GM19463 (cell line): ENCODE measurements at regions not wholly inside any gene's neighbourhood (a gene's known extent, or its start where the extent isn't known, plus 50 kb on each side); places are given as distances from the start of the nearest gene placed in this dataset.
A peak's percentile ranks its signal among the peaks of the same experiment; 100 is the strongest.

ENCODE experiments used
- ATAC-seq: cut with Tn5 transposase; IDR thresholded peaks from one replicate; pipeline ENCODE4 v1.9.1; 2021; ENCODE audit warnings: mild to moderate bottlenecking, moderate library complexity; ENCODE audit not compliant: unreplicated experiment

DNA sequence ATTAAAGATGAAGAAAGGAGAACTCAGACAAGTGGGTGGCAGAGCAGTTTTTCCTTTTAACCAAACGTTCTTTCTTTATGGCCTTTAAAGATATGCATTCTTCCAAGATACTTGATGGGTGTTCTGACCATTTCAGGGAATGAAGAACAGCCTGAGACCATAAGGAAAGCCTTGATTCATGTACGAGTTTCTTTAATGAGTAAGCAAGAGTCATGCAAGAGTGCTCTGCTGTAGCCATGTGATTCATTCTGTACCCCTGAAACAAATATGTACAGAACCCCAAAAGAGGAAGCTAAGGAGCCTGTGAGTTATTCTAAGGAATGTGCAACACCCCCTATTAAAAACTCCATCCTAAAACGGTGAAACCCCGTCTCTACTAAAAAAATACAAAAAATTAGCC, 372.8 kb downstream of the MTX2 start:
- no peak for ATAC-seq

DNA sequence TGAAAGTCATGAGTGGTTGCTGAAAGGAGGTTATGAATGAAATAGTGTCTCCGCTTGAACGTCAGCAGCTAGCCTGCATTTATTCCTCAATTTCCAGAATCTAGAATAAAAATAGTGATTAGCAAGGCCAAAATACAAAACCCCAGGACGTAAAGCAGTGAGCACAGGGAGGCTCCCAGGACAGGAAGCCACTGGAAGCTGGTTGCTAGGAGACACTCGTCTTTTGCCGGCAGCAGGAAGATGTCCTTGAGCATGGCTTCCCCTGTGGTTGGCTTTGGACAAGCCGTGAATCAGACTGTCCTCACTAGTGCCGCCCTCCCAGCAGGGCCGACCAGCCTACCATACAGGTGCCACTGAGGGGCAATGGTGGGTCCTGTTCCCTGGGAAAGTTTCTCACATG, 374.4 kb downstream of the MTX2 start:
- ATAC-seq: no peak

GRCh38 chr2:176645494-176645893, 376.3 kb downstream of the MTX2 start:
- ATAC-seq: no peak

DNA sequence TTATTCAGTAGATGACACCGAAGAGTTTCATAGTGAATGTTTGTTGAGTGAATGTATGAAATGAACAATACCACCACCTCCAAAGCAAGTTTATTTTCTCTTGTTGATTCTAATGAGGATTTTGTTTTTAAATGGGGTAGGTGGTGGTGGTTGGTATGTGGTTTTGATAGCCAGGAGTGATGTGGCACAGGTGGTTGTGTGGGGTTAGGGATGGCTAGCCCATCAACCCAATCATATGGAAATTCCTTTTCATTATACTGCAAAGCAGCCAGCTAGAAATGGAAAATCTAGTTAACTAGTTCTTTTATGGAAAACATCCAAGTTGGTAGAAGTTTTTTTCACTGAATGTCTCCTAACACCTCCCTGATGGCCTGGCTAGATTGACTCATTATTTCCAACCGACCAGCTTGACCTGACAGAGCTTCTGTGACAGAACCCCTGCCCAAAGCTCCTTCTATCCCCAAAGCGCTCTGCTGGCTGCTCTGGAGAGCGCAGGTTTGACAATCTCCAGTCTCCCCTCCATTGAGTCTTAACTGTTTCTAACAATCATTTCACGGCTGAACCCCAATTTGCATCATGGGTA, 376.9 kb downstream of the MTX2 start:
- ATAC-seq: no peak

DNA sequence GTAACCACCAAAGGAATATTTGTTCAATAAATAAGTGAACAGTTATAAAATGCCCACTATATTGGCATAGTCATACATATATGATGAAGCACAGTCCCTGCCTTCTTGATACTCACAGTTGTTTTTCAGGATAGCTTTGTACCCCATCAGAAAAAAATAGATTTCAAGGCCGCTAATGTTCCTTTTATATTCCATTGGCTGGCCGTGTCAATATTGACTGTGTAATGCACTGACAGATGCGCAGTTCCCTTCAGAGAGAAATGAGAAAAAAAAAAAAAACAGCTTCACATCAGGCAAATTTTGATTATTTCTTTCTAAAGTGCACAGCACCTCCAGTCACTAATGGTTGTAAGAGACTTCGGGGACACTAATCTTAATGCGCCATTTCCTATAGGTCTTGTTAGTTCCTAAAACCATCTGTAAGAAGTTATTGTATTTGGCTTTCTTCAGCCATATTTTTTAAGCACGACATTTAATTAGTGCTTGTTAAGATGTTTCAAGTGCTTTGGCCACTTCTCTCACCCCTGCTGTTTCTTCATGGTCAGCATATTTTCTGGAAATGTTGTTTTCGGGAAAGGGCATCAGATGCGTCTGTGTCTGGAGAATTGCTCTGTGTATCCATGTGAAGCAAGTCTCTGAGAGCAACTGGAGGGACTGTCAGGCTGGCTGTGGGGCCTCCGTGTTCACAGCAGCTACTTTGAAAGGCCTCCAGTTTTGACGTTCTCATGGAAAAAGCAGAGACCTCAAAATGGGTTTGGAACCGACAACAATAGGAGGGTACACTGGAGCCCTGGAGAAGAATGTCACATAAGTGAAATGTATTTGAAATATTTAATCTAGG, 378.3 kb downstream of the MTX2 start:
- no peak for ATAC-seq

DNA sequence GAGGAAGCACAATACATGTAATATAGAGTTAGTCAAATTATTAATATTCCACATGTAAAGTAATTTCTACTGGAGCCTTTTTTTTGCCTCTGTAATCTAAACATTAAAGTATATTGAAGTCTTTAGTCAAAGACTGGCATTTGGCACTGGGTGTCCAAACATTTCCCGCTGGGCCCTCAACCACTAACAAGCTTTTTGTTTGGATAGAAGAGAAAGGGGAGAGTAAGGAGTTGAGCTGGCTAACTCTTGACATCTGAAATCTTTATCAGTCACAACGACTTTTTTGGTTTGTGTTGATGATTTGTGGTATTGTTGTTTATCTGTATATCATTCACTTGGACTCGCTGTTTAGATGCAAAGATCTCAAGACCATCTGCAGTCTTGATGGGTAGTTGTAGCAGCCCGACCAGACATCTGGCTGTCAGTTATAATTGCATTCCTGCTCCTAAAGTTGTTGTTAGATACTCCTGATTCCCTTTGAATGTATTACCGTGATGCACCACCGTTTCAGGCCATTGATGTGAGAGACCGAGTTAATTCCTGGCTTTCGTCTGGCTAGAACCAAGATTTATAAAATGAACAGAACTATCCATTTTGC, 379.6 kb downstream of the MTX2 start:
- ATAC-seq: no peak

DNA sequence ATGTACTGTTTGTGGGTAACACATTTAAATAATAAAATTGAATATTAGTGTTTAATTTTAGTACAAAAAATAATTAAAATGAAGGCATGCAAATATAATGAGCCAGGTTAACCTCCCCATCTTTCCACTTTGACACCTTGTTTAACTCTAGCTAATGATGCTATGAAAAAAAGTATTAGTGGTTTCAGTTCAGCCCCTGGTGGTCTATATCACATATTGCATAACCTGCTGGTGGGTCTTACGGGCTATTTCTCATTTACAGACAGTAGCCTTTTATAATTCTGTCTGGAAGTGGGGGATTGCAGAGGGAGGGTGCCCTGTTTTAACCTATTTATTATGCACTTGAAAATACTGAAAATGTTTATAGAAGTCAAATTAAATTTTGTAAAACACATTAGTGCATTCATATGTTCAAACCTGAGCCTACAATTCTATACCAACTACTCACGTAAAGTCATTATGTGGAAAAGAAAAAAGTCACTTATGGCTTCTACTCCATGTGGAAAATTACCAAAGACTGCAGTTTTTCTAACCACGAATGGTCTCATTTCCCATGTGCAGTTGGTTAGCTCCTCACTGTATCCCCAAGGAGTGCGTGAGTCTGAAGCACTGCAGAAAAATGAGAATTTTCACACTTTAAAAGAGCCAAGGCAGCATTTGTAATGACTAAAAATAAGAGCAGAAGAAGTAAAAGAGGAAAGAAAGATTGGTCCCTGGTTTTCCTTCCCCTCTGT, 381.0 kb downstream of the MTX2 start:
- no peak for ATAC-seq

DNA sequence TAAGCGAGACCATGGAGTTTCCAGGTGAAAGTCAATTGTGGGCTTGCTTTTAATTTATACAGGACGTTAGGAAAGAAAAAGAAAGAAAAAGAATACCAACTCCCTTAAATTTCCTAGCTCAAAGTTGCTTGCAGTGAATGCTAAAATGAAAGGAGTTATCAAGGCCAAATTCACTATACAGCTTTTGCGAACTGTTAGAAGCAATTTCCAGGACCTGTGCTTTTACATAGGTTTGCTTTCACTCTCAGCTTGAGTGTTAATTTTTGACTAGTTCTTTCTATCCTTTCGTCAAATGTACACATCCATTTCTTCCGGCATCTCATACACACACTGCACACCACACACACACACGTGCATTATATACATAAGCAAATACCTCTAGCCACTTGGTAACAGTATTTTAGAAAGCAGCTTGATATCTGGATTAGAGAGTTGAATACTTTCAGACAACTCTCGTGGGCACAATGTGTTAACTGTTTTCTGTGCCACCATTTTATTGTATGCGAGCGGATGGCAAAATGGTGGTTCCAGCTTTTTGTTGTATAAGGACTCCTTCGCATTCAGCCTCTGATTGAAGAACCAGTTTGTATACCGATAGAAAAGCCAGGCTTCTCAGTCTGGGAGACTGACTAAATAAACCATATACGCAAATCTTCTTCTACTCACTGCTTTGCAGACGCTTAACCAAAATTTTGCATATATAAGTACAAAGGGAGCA, 381.8 kb downstream of the MTX2 start:
- no peak for ATAC-seq

- peak; percentile 62 for ATAC-seq
Observed at GRCh38 chr2:176652300-176653182, 383.3 kb downstream of the MTX2 start.

GRCh38 chr2:176653479-176654443, 384.5 kb downstream of the MTX2 start:
- peak; percentile 92 for ATAC-seq

DNA sequence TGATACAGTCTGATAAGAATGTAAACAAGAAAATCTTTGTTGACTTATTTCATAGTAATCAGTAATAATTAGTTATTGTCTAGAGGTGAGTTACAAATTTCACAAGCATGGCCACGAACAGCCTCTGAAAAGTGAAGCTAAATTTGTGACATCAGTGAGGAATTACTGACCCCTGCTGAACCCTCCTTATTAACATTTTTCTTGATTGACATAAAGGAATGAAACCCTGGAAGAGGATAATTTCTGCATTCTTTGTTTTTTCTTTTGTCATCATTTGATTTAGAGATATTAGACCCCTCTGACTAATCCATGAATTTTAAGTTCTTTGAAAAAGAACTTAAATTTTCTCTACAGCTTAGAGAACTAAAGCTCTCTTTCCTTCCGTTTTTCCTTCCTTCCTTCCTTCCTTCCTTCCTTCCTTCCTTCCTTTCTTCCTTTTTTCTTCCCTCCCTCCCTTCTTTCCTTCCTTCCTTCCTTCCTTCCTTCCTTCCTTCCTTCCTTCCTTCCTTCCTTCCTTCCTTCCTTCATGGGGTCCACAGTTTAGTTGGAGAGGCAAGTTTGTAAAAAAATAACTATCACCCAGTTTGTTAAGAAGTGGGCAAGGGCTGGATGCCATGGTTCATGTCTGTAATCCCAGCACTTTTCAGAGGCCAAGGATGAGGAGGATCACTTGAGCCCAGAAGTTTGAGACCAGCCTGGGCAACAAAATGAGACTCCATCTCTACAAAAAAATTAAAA, 387.0 kb downstream of the MTX2 start:
- no peak for ATAC-seq

- no peak for ATAC-seq
Observed at GRCh38 chr2:176656776-176657140, 387.5 kb downstream of the MTX2 start.

- no peak for ATAC-seq
Observed at GRCh38 chr2:176657393-176657792, 388.2 kb downstream of the MTX2 start.

DNA sequence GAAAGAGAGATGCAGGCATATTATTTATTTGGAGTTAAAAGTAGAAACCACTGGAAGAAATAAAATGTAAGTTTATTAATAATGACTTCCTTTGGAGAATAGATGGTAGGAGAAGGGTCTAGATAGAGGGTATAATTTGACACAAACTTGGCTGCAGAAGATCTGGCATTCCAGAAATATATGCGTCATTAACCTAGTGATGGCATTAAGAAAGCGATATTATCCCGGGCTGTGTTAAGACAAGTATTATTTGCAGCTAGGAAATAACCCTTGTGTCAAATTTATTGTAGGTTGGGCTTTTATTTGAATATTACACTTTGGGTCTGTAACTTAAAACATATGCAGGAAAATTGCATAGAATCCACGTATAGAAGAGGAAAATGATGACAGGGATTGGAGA, 389.5 kb downstream of the MTX2 start:
- no peak for ATAC-seq

- ATAC-seq: no peak
Observed at GRCh38 chr2:176662753-176663152, 393.5 kb downstream of the MTX2 start.

- no peak for ATAC-seq
Observed at GRCh38 chr2:176664478-176664877, 395.2 kb downstream of the MTX2 start.

GRCh38 chr2:176665086-176665485, 395.8 kb downstream of the MTX2 start:
- no peak for ATAC-seq

DNA sequence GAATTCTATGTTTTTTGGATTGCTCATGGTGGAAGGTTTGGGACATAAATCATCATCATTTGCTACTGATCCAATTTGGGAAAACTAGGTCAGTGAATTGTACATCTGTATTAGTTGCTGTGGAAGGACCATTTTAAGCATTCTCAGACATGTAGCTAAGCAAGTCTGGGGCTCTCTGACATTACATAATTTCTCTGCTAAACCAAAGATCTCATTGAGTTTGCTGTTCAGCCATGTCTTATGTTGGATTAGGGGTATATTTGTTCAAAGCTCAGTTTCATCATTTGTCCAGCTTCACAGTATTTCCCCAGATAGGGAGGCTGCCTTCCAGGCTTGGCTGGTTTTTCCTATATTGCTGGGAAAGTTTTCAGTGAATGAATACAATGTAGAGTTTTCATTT, 399.7 kb downstream of the MTX2 start:
- no peak for ATAC-seq
